ENCODE measurements at regions not wholly inside any gene's neighbourhood (a gene's known extent, or its start where the extent isn't known, plus 50 kb on each side); places are given as distances from the start of the nearest gene placed in this dataset.

DNA sequence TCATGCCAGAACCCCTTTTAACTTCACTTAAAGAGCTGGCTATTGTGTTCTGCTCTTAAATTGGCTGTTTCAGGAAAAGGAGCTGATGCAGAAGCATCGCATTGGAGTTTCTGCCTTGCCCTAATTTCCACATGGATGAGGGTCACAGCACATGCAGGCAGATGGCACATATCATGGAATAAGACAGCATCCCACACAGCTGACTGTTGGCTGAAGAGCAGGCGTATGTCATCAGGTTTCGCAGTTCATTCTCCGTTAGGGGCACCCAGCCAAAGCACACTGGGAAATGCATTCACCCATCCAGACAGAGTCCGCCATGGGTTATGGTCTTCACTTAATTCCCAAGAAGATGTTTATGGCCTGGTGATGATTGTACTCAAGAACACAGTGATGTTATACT lies 572.5 kb downstream of the LIG4 start:
- TF ChIP-seq, protein P1, sequence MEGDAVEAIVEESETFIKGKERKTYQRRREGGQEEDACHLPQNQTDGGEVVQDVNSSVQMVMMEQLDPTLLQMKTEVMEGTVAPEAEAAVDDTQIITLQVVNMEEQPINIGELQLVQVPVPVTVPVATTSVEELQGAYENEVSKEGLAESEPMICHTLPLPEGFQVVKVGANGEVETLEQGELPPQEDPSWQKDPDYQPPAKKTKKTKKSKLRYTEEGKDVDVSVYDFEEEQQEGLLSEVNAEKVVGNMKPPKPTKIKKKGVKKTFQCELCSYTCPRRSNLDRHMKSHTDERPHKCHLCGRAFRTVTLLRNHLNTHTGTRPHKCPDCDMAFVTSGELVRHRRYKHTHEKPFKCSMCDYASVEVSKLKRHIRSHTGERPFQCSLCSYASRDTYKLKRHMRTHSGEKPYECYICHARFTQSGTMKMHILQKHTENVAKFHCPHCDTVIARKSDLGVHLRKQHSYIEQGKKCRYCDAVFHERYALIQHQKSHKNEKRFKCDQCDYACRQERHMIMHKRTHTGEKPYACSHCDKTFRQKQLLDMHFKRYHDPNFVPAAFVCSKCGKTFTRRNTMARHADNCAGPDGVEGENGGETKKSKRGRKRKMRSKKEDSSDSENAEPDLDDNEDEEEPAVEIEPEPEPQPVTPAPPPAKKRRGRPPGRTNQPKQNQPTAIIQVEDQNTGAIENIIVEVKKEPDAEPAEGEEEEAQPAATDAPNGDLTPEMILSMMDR (IDR thresholded peaks at IDR 0.05; ENCODE audit: unreplicated experiment in 3 of 3): no peak
- Mint-ChIP-seq H3K27me3 (ENCODE audit: low read depth) (no peaks in the 10 kb centered on the region), H3K4me3 (no peak overlapping the region), H3K27ac (no peak overlapping the region), H3K9me3 (no peaks in the 10 kb centered on the region), H3K36me3 (ENCODE audit: low read depth) (no peaks in the 10 kb centered on the region), H3K4me1 (no peaks in the 10 kb centered on the region)

DNA sequence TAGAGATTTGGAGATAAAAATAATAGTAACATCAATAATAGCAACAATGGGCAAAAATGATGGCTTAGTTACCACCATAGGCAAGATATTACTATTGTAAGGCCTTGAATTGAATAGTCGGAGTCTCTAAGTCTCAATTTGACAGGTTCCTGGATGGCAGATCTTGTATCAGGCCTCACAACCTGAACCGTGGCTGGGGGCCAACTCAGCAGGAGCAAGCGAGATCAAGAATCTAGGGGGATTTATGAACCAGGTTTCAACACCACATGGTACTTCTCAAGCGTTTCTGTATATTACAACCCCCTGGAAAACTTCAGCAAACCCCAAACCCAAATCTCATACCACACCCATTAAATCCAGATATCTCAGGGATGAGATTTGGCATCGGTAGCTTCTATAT lies 573.8 kb downstream of the LIG4 start:
- H3K4me3 Mint-ChIP-seq: no peak overlapping the region
- H3K9me3 Mint-ChIP-seq: no peaks in the 10 kb centered on the region
- H3K4me1 Mint-ChIP-seq: no peaks in the 10 kb centered on the region
- TF ChIP-seq, protein P1 (IDR thresholded peaks at IDR 0.05; ENCODE audit: unreplicated experiment in 3 of 3): no peak
- no peak overlapping the region for H3K27ac Mint-ChIP-seq
- H3K36me3 Mint-ChIP-seq (ENCODE audit: low read depth): no peaks in the 10 kb centered on the region
- H3K27me3 Mint-ChIP-seq (ENCODE audit: low read depth): no peaks in the 10 kb centered on the region

DNA sequence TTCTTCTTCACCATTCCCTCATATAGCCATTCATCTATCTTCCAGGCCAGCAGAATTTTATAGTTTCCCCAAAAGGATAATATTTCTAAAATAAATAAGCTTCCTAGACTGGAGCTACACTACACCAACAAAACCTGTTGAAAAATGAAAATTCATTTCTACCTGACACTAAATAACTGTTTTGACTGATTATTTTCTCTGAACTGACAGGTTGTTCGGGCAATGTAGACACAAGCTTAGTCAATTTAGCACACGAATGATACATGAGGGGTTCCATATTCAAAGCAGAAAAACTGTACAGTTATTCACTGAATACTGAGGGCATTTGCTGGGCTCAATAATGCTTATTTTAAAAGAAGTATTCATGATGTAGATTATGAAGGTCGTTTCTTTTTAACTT lies 589.7 kb downstream of the LIG4 start:
- TF ChIP-seq, protein P1 (IDR thresholded peaks at IDR 0.05; ENCODE audit: unreplicated experiment in 3 of 3): no peak
- Mint-ChIP-seq H3K36me3 (ENCODE audit: low read depth) (no peaks in the 10 kb centered on the region), H3K27me3 (ENCODE audit: low read depth) (no peaks in the 10 kb centered on the region), H3K9me3 (no peaks in the 10 kb centered on the region), H3K4me1 (no peaks in the 10 kb centered on the region), H3K27ac (no peak overlapping the region), H3K4me3 (no peak overlapping the region)

DNA sequence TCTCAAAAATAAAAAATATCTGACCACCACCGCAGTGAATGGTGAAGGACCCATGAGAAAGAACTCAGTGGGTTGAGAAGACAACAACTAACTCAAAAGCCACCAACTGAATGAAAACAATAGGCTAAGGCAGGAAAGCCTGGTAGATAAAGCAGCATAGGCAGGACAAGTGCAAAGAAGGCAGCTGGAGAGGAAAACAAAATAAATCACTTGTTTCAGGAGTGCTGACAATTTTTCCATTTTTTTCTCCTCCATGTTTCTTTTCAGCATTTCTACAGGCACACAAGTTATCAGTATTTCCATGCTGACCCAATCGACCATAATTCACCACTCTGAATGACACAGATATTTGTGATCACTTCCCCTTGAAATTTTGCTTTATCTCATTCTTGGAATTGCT lies 597.8 kb downstream of the LIG4 start:
- H3K9me3 Mint-ChIP-seq: no peaks in the 10 kb centered on the region
- H3K4me1 Mint-ChIP-seq: no peaks in the 10 kb centered on the region
- H3K4me3 Mint-ChIP-seq: no peak overlapping the region
- H3K27me3 Mint-ChIP-seq (ENCODE audit: low read depth): no peaks in the 10 kb centered on the region
- TF ChIP-seq, protein P1 (IDR thresholded peaks at IDR 0.05; ENCODE audit: unreplicated experiment in 3 of 3): no peak
- H3K27ac Mint-ChIP-seq: no peak overlapping the region
- H3K36me3 Mint-ChIP-seq (ENCODE audit: low read depth): no peaks in the 10 kb centered on the region

DNA sequence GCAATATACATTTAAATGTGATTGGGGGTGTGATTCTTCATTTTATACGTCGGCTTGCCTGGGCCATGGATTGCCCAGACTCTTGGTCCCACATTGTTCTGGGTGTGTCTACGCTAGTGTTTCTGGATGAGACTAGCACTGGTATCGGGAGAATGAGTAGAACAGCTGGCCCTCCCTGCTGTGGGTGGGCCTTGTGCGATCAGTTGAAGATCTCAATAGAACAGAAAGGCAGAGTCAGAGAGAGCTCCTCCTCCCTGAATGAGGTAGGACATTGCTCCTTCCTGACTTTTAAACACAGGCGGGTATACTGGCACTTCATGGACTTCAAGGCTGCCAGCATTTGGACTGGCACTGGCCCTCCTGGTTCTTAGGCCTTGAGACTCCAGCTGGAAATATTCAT lies 603.0 kb downstream of the LIG4 start:
- no peak overlapping the region for H3K27ac Mint-ChIP-seq
- H3K36me3 Mint-ChIP-seq (ENCODE audit: low read depth): no peaks in the 10 kb centered on the region
- TF ChIP-seq, protein P1 (IDR thresholded peaks at IDR 0.05; ENCODE audit: unreplicated experiment in 3 of 3): no peak
- H3K4me3 Mint-ChIP-seq: no peak overlapping the region
- H3K9me3 Mint-ChIP-seq: no peaks in the 10 kb centered on the region
- H3K27me3 Mint-ChIP-seq (ENCODE audit: low read depth): no peaks in the 10 kb centered on the region
- no peaks in the 10 kb centered on the region for H3K4me1 Mint-ChIP-seq

DNA sequence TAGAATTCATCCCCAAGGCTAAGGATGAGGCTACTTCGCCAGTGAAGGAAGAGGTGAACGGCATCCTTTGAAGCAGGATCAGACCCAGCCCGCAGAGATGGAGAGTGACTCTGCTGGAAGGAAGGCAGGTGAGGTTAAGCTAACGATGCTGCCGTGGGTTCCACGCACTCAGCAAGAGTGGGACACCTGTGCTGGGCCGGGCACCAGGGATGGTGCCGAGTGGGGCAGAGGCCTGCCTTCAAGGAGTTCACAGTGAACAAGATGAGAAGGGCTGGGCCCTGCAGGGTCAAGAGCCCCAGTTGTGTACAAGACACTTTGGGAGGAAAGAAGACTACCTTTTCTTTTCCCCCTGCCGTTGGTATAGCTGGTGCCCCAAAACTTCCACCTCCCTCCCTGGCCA lies 606.6 kb downstream of the LIG4 start:
- Mint-ChIP-seq H3K36me3 (ENCODE audit: low read depth) (no peaks in the 10 kb centered on the region), H3K4me3 (no peak overlapping the region), H3K27me3 (ENCODE audit: low read depth) (no peaks in the 10 kb centered on the region), H3K27ac (no peak overlapping the region), H3K4me1 (no peaks in the 10 kb centered on the region), H3K9me3 (no peaks in the 10 kb centered on the region)
- TF ChIP-seq, protein P1 (IDR thresholded peaks at IDR 0.05; ENCODE audit: unreplicated experiment in 3 of 3): no peak
